BE2C (cell line): ENCODE measurements at regions not wholly inside any gene's neighbourhood (a gene's known extent, or its start where the extent isn't known, plus 50 kb on each side); places are given as distances from the start of the nearest gene placed in this dataset.

ENCODE experiments used
- DNase-seq: peaks from one replicate; pipeline ENCODE4 v3.0.0-alpha.2; 2020
- H3K27me3 ChIP-seq: fragments of 250-450 bp; sonication (Bioruptor Pico); 2 replicates; pipeline ENCODE4 v1.5.1; 2020; ENCODE audit warnings: mild to moderate bottlenecking
- H3K36me3 ChIP-seq: fragments of 250-450 bp; sonication (Bioruptor Pico); 2 replicates; pipeline ENCODE4 v1.5.1; 2020; ENCODE audit warnings: mild to moderate bottlenecking
- H3K4me1 ChIP-seq: fragments of 250-450 bp; sonication (Bioruptor Pico); 2 replicates; pipeline ENCODE4 v1.5.1; 2020
- H3K4me3 ChIP-seq: 2 replicates; pipeline ENCODE4 v1.5.1; 2011; ENCODE audit warnings: low read depth, low read length
- H3K9me3 ChIP-seq: fragments of 250-450 bp; sonication (Bioruptor Pico); 2 replicates; pipeline ENCODE4 v1.5.1; 2020
- TF ChIP-seq, protein P1 (sequence below): IDR thresholded peaks from 2 replicates; pipeline ENCODE4 v1.5.1; 2012; ENCODE audit warnings: mild to moderate bottlenecking, low read depth, low read length

DNA sequence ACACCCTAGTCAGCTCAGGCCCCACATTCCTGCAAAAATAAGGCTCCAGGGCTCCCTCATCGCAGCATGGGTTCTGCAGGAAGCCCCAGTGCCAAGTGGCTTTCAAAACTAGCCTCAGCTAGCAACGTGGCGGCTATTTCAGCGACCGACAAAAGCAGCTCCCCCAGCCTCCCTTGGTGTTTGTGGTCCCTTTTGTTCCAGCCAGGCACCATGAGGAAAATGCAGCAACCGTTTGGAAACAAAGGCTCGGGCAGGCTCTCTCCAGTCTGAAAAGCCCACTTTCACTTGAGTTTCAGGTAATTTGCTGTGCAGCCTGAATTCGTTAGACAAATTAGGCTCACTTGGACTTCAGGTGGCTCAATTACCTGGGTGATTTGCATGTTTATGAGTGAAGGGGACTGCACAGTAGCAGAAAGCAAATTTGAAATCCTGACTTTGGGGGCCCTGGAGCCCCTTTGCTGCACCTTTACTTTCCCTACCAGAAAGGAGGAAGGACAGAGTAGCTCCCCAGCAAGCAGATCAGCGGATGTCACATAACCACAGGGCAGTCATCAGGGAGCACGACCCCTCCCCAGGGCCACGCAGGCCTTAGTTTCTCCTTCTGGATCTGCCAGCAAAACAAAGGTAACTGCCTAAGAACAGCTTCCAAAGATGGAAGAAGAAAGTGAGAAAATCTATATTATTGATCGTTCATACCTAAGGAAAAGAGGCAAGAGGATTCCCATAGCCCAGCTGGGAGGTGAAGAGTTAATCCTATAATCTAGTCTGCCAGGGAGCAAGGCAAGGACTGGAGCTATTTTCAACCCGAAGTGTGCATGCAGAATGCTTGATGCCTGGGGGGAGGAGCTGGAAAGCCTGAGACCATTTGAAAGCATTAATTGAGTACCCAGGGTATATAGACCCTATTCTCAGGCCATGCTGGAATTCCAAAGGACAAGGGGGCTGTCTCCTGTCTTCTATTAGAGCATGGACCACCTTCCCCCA lies 143.1 kb upstream of the SDK2 start:
- Histone ChIP-seq H3K36me3 (no peaks in the 10 kb centered on the region), H3K4me3 (no peak overlapping the region), H3K27me3 (no peaks in the 10 kb centered on the region), H3K9me3 (no peaks in the 10 kb centered on the region), H3K4me1 (peaks cover 11% of the 10 kb centered on the region)
- TF ChIP-seq, protein P1, sequence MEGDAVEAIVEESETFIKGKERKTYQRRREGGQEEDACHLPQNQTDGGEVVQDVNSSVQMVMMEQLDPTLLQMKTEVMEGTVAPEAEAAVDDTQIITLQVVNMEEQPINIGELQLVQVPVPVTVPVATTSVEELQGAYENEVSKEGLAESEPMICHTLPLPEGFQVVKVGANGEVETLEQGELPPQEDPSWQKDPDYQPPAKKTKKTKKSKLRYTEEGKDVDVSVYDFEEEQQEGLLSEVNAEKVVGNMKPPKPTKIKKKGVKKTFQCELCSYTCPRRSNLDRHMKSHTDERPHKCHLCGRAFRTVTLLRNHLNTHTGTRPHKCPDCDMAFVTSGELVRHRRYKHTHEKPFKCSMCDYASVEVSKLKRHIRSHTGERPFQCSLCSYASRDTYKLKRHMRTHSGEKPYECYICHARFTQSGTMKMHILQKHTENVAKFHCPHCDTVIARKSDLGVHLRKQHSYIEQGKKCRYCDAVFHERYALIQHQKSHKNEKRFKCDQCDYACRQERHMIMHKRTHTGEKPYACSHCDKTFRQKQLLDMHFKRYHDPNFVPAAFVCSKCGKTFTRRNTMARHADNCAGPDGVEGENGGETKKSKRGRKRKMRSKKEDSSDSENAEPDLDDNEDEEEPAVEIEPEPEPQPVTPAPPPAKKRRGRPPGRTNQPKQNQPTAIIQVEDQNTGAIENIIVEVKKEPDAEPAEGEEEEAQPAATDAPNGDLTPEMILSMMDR: no peak
- DNase-seq: no peak

DNA sequence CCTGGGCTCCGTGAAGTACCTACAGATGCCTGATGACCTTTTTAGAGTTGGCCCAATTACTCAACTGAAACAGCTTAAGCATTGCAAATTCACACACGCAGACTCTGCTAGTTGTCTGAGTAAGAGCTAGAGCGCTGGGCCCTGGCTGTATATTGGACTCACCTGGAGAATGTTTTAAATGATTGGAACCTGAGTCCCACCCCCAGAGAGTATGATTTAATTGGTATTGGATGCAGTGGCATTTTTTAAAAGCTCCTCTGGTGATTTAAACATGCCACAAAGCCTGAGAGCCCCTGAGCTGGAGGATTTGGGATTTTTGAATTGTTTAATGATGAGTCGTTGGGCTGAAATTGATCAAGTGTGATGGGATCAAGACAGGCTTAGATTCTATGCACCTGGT lies 143.9 kb upstream of the SDK2 start:
- Histone ChIP-seq H3K36me3 (no peaks in the 10 kb centered on the region), H3K4me3 (no peak overlapping the region), H3K27me3 (no peaks in the 10 kb centered on the region), H3K9me3 (no peaks in the 10 kb centered on the region), H3K4me1 (peaks cover 11% of the 10 kb centered on the region)
- no peak for DNase-seq
- TF ChIP-seq, protein P1: no peak

- Histone ChIP-seq H3K4me3 (no peak overlapping the region), H3K27me3 (no peaks in the 10 kb centered on the region), H3K4me1 (peaks cover 3% of the 10 kb centered on the region; the same call in 1 of the 2 replicates), H3K9me3 (no peaks in the 10 kb centered on the region), H3K36me3 (no peaks in the 10 kb centered on the region)
- DNase-seq: no peak
- TF ChIP-seq, protein P1: no peak
Observed at GRCh38 chr17:73791121-73791520, 146.9 kb upstream of the SDK2 start.

DNA sequence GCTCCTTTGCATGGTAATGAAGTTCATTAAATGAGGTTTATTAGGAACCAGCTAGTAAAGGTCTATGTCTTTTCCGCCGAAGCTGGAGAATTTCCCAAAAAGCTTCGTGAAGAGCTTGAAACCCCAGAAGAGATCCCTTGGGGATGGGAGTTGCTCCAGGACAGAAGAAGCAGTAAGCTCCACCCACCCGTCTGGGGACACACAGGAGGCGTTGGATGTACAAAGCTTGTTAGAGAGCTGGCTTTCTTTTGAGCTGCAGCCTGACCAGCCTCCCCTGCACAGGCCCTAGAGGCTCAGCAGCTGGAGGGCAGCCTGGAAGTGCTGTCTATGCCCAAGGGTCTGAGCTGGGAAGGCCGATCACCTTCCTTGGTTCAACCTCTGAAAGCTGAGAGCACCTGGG lies 147.4 kb upstream of the SDK2 start:
- Histone ChIP-seq H3K36me3 (no peaks in the 10 kb centered on the region), H3K4me3 (no peak overlapping the region), H3K4me1 (no peaks in the 10 kb centered on the region), H3K27me3 (no peaks in the 10 kb centered on the region), H3K9me3 (no peaks in the 10 kb centered on the region)
- DNase-seq: no peak
- TF ChIP-seq, protein P1: no peak

DNA sequence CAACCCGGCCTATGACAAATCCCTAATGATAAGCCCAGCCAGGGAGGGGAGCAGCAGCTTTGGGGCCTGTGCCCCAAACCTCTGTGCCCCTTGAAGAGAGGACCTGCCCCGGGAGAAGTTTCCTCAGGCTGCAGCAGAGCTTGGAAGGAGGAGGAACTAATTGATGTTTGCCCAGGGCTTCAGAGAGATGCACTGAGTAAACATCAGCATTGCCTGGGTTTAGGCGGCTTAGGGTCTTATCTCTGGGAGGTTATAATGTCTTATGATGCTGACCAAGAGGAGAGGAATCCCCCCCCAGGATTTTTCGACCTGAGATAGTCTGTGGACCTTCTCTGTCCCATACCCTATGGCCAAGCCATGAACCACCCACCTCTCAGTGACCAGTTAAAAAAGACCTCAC lies 148.7 kb upstream of the SDK2 start:
- TF ChIP-seq, protein P1: no peak
- no peaks in the 10 kb centered on the region for H3K36me3 ChIP-seq
- no peaks in the 10 kb centered on the region for H3K27me3 ChIP-seq
- no peaks in the 10 kb centered on the region for H3K9me3 ChIP-seq
- no peaks in the 10 kb centered on the region for H3K4me1 ChIP-seq
- no peak for DNase-seq
- no peak overlapping the region for H3K4me3 ChIP-seq

DNA sequence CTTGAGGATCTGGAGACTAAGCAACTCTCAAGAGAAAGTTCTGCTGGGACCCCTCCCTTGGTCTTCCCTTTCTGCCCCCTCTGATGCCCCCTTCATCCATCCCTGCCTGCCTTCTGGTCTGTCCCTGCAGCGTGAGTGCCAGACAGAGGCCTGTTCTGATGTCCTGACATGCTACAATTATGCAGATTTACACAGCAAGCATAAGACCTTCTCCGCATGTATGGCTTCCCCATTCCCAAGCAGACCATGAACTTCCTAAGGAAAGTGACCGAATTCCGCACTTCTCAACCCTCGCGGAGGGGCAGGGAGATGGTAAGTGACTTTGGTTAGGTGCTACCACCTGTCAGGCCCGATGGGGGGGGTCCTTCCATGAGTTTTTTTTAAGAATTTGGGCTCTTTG lies 150.1 kb upstream of the SDK2 start:
- Histone ChIP-seq H3K36me3 (no peaks in the 10 kb centered on the region), H3K4me1 (no peaks in the 10 kb centered on the region), H3K4me3 (no peak overlapping the region), H3K9me3 (no peaks in the 10 kb centered on the region), H3K27me3 (no peaks in the 10 kb centered on the region)
- TF ChIP-seq, protein P1: no peak
- no peak for DNase-seq
